H1 (cell line): ENCODE measurements at regions not wholly inside any gene's neighbourhood (a gene's known extent, or its start where the extent isn't known, plus 50 kb on each side); places are given as distances from the start of the nearest gene placed in this dataset.

Source experiments
- CTCF ChIA-PET: fragments of 300-600 bp; sonication (Branson Sonifier 250); formaldehyde crosslinking; loops from one replicate; lab custom pipeline; 2021; ENCODE audit not compliant: partially characterized antibody; lab: Charles Lee
- POLR2A ChIA-PET: fragments of 300-600 bp; sonication (Branson Sonifier 250); formaldehyde crosslinking; loops from one replicate; lab custom pipeline; 2021; ENCODE audit warnings: inconsistent platforms; ENCODE audit not compliant: partially characterized antibody; lab: Charles Lee
- DNase-seq, 2 experiments: peaks; one replicate each; pipeline versions ENCODE4 v3.0.0 to v3.0.0-alpha.2; 2010 to 2022; ENCODE audit warnings: low spot score in 2 of 2, low read depth in 1 of 2, mixed read lengths in 1 of 2
- FAIRE-seq: peaks from 2 replicates; lab custom pipeline; 2011; peaks lifted over from hg19 to GRCh38; lab: Jason Lieb, UNC
- H2AFZ ChIP-seq: 2 replicates; pipeline ENCODE4 v1.8.1; 2012; ENCODE audit warnings: low read length, inconsistent platforms
- H2AK5ac ChIP-seq: 2 replicates; pipeline ENCODE4 v1.6.1; 2013; ENCODE audit warnings: low read depth, low read length
- H2BK120ac ChIP-seq: replicated peaks from 2 replicates; pipeline ENCODE3; 2013; ENCODE audit warnings: low read depth, low read length, inconsistent platforms
- H2BK12ac ChIP-seq: 2 replicates; pipeline ENCODE4 v1.6.1; 2013; ENCODE audit warnings: low read depth, low read length
- H2BK15ac ChIP-seq: 2 replicates; pipeline ENCODE4 v1.6.1; 2013; ENCODE audit warnings: low read length
- H2BK20ac ChIP-seq: 2 replicates; pipeline ENCODE4 v1.6.1; 2013; ENCODE audit warnings: low read length
- H2BK5ac ChIP-seq: 2 replicates; pipeline ENCODE4 v1.6.1; 2013; ENCODE audit warnings: low read depth, low read length
- H3K14ac ChIP-seq: 2 replicates; pipeline ENCODE4 v1.6.1; 2013; ENCODE audit warnings: inconsistent platforms; ENCODE audit not compliant: insufficient read length
- H3K18ac ChIP-seq: 2 replicates; pipeline ENCODE4 v1.6.1; 2013; ENCODE audit warnings: low read length; ENCODE audit errors: extremely low read depth
- H3K23ac ChIP-seq: 2 replicates; pipeline ENCODE4 v1.6.1; 2013; ENCODE audit warnings: inconsistent platforms; ENCODE audit not compliant: insufficient read length
- H3K23me2 ChIP-seq: 2 replicates; pipeline ENCODE4 v1.6.1; 2013; ENCODE audit warnings: low read depth, low read length
- H3K27ac ChIP-seq: 2 replicates; pipeline ENCODE4 v1.6.1; 2011; ENCODE audit warnings: low read depth, low read length, inconsistent platforms
- H3K27me3 ChIP-seq, 4 experiments: replicated peaks in 1 of 4; 1 replicate in 1 of 4; 2 replicates in 3 of 4; pipeline versions ENCODE4 v1.6.1 to v1.8.1; 2011 to 2013; ENCODE audit warnings: low read length in 3 of 4, mild to moderate bottlenecking in 3 of 4, inconsistent platforms in 2 of 4, mixed read lengths in 2 of 4, moderate library complexity in 1 of 4; ENCODE audit not compliant: control insufficient read depth in 3 of 4, insufficient read depth in 3 of 4; ENCODE audit errors: extremely low read depth in 1 of 4
- H3K36me3 ChIP-seq, 4 experiments: 2 replicates each; pipeline versions ENCODE4 v1.6.1 to v1.8.1; 2011 to 2013; ENCODE audit warnings: mild to moderate bottlenecking in 4 of 4, low read length in 3 of 4, moderate library complexity in 2 of 4, control low read depth in 1 of 4, inconsistent platforms in 1 of 4; ENCODE audit not compliant: insufficient read depth in 4 of 4, control insufficient read depth in 2 of 4
- H3K4ac ChIP-seq: replicated peaks from 2 replicates; pipeline ENCODE3; 2013; ENCODE audit warnings: low read length, low read depth, mixed read lengths, inconsistent platforms; ENCODE audit not compliant: insufficient read length
- H3K4me1 ChIP-seq, 4 experiments: replicated peaks in 1 of 4; 1 replicate in 1 of 4; 2 replicates in 3 of 4; pipeline versions ENCODE4 v1.6.1 to v1.8.1; 2011 to 2013; ENCODE audit warnings: low read length in 3 of 4, inconsistent platforms in 2 of 4, mixed read lengths in 1 of 4; ENCODE audit not compliant: insufficient read depth in 4 of 4, control insufficient read depth in 3 of 4
- H3K4me2 ChIP-seq, 2 experiments: 2 replicates each; pipeline versions ENCODE4 v1.6.1 to v1.8.1; 2011 to 2013; ENCODE audit warnings: low read depth in 2 of 2, low read length in 2 of 2, control low read depth in 1 of 2, inconsistent platforms in 1 of 2, mild to moderate bottlenecking in 1 of 2; ENCODE audit not compliant: insufficient read depth in 1 of 2
- H3K4me3 ChIP-seq, 4 experiments: fragments of 200-600, 300-600 bp in 1 of 4; sonication (generic), shearing (Covaris generic), sonication (Bioruptor Twin) in 1 of 4; 2 replicates each; pipeline versions ENCODE4 v1.5.1 to v1.8.1; 2011 to 2016; ENCODE audit warnings: low read length in 4 of 4, low read depth in 3 of 4, control low read depth in 2 of 4, inconsistent platforms in 2 of 4, mild to moderate bottlenecking in 2 of 4, mixed read lengths in 1 of 4, moderate library complexity in 1 of 4; ENCODE audit not compliant: insufficient read depth in 2 of 4; ENCODE audit errors: extremely low read depth in 1 of 4
- H3K56ac ChIP-seq: replicated peaks from 2 replicates; pipeline ENCODE3; 2013; ENCODE audit warnings: low read depth, mild to moderate bottlenecking, mixed read lengths, low read length, inconsistent platforms; ENCODE audit not compliant: insufficient read length
- H3K79me1 ChIP-seq: 2 replicates; pipeline ENCODE4 v1.6.1; 2013; ENCODE audit warnings: low read depth, low read length, control low read depth
- H3K79me2 ChIP-seq, 2 experiments: 2 replicates each; pipeline versions ENCODE4 v1.6.1 to v1.8.1; 2012 to 2013; ENCODE audit warnings: low read length in 2 of 2, mild to moderate bottlenecking in 2 of 2, inconsistent platforms in 1 of 2; ENCODE audit not compliant: insufficient read depth in 2 of 2, control insufficient read depth in 1 of 2
- H3K9ac ChIP-seq, 4 experiments: replicated peaks in 1 of 4; 1 replicate in 1 of 4; 2 replicates in 3 of 4; pipeline versions ENCODE4 v1.6.1 to v1.8.1; 2011 to 2013; ENCODE audit warnings: low read depth in 3 of 4, low read length in 3 of 4, control low read depth in 2 of 4, mild to moderate bottlenecking in 2 of 4, moderate library complexity in 2 of 4, inconsistent platforms in 1 of 4; ENCODE audit errors: extremely low read depth in 1 of 4
- H3K9me3 ChIP-seq, 2 experiments: 2 replicates each; pipeline versions ENCODE4 v1.6.1 to v1.8.1; 2012 to 2013; ENCODE audit warnings: mild to moderate bottlenecking in 2 of 2, moderate library complexity in 2 of 2, control low read depth in 1 of 2, inconsistent platforms in 1 of 2, low read depth in 1 of 2, low read length in 1 of 2, mixed read lengths in 1 of 2; ENCODE audit not compliant: insufficient read depth in 2 of 2
- H4K20me1 ChIP-seq, 2 experiments: replicated peaks in 1 of 2; 2 replicates each; pipeline versions ENCODE3 to v1.8.1; 2011 to 2013; ENCODE audit warnings: inconsistent platforms in 2 of 2, low read length in 2 of 2, mild to moderate bottlenecking in 1 of 2; ENCODE audit not compliant: insufficient read depth in 2 of 2, control insufficient read depth in 1 of 2
- H4K5ac ChIP-seq: 2 replicates; pipeline ENCODE4 v1.6.1; 2013; ENCODE audit warnings: low read length, low read depth, mixed read lengths, inconsistent platforms; ENCODE audit not compliant: insufficient read length
- H4K8ac ChIP-seq: 2 replicates; pipeline ENCODE4 v1.8.0; 2013; ENCODE audit warnings: mild to moderate bottlenecking, moderate library complexity, low read length, inconsistent platforms; ENCODE audit not compliant: insufficient read depth; ENCODE audit errors: extremely low read depth
- H4K91ac ChIP-seq: replicated peaks from 2 replicates; pipeline ENCODE3; 2013; ENCODE audit warnings: low read length, mixed read lengths, inconsistent platforms; ENCODE audit not compliant: insufficient read length
- ASH2L ChIP-seq: fragments of 200-600, 300-600 bp; sonication (generic); IDR thresholded peaks from one replicate; pipeline ENCODE4 v1.7.1; 2017; ENCODE audit warnings: low read length
- CREB1 ChIP-seq: IDR thresholded peaks from 2 replicates; pipeline ENCODE4 v1.6.1; 2012; ENCODE audit warnings: inconsistent platforms
- EZH2 ChIP-seq: fragments of 200-600 bp; sonication (generic); IDR thresholded peaks from 2 replicates; pipeline ENCODE4 v1.7.1; 2012; ENCODE audit warnings: low read depth, mild to moderate bottlenecking, moderate library complexity, low read length, inconsistent platforms; ENCODE audit not compliant: severe bottlenecking
- GTF2F1 ChIP-seq: IDR thresholded peaks from 2 replicates; pipeline ENCODE4 v1.6.1; 2012; ENCODE audit warnings: low read depth, low read length, improper control_type of control experiment, borderline replicate concordance
- JUND ChIP-seq: IDR thresholded peaks from 2 replicates; pipeline ENCODE4 v1.6.1; 2011; ENCODE audit warnings: mild to moderate bottlenecking, improper control_type of control experiment, low read length
- KDM4A ChIP-seq: IDR thresholded peaks from one replicate; pipeline ENCODE4 v1.7.1; 2012; ENCODE audit warnings: low read depth, mild to moderate bottlenecking, moderate library complexity, low read length, inconsistent platforms; ENCODE audit not compliant: severe bottlenecking
- MAFK ChIP-seq: IDR thresholded peaks from 2 replicates; pipeline ENCODE4 v1.6.1; 2012; ENCODE audit warnings: low read depth, mild to moderate bottlenecking, improper control_type of control experiment, low read length
- POLR2AphosphoS5 ChIP-seq: IDR thresholded peaks from 2 replicates; pipeline ENCODE4 v1.6.1; 2011; ENCODE audit warnings: low read depth, low read length
- POU5F1 ChIP-seq: IDR thresholded peaks from 2 replicates; pipeline ENCODE4 v1.6.1; 2011; ENCODE audit warnings: low read depth, mild to moderate bottlenecking, low read length, moderate library complexity
- SIN3A ChIP-seq, 2 experiments: IDR thresholded peaks in 1 of 2; conservative IDR thresholded peaks in 1 of 2; 2 replicates each; pipeline ENCODE4 v1.6.1; 2011 to 2012; ENCODE audit warnings: low read length in 2 of 2, improper control_type of control experiment in 1 of 2, low read depth in 1 of 2, mild to moderate bottlenecking in 1 of 2
- SP4 ChIP-seq: IDR thresholded peaks from 2 replicates; pipeline ENCODE4 v1.6.1; 2012; ENCODE audit warnings: low read length, inconsistent platforms
- SUZ12 ChIP-seq: fragments of 200-600 bp; sonication (generic); IDR thresholded peaks from 2 replicates; pipeline ENCODE4 v1.6.1; 2012; ENCODE audit warnings: mild to moderate bottlenecking, inconsistent platforms, low read length, moderate library complexity, mixed read lengths
- ZNF274 ChIP-seq: IDR thresholded peaks from 2 replicates; pipeline ENCODE4 v1.7.0; 2012; ENCODE audit warnings: low read length, borderline replicate concordance; ENCODE audit errors: extremely low read depth
- WGBS, 2 experiments: shearing (Covaris generic) in 1 of 2; methylation state at CpG; one replicate each; pipeline versions ENCODE4 v1.1.6 to v1.1.7; 2013 to 2015; ENCODE audit warnings: low lambda C conversion rate in 2 of 2, mixed read lengths in 2 of 2, inconsistent platforms in 1 of 2, low coverage in 1 of 2, missing lambda C conversion rate in 1 of 2; ENCODE audit not compliant: insufficient replicate concordance in 2 of 2, insufficient coverage in 1 of 2, insufficient read length in 1 of 2; ENCODE audit errors: extremely low coverage in 1 of 2, missing lambda C conversion rate in 1 of 2; 5-methylcytosine and 5-hydroxymethylcytosine counted together
- TF ChIP-seq, protein P1 (sequence below): IDR thresholded peaks from 2 replicates; pipeline ENCODE4 v1.6.1; 2012; ENCODE audit warnings: low read length, inconsistent platforms

DNA sequence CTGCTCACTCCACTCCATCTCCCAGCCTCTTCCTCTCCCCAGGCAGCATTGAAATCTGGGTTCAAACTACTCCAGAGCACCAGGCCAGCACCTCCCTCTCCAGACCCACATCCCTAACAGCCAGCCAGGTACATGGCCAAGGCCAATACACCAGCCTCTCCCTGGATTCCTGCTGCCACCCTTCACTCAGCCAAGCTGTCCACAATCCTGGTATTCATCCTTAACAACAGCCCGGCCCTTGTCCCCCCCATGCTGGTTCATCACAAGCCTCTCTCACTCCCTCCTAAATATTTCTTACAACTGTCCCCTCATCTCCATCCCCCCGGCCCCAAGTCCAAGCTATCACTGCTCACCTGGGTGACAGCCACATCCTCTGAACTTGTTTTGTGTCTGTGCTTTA is 129.9 kb upstream of the HAAO start:
- Histone ChIP-seq H3K56ac (no peak overlapping the region), H3K36me3 (no peaks in the 10 kb centered on the region), H4K8ac (0 out of 2 replicates have a peak overlapping the region, but pooled peaks have one; percentile 19), H3K4me1 (peaks cover 14 to 30% (median 20%) of the 10 kb centered on the region in 4 experiments), H4K5ac (no peak overlapping the region), H3K9me3 (no peaks in the 10 kb centered on the region), H2AK5ac (no peak overlapping the region), H3K27ac (no peak overlapping the region), H2BK120ac (no peak overlapping the region), H2BK20ac (no peak overlapping the region), H3K79me1 (no peaks in the 10 kb centered on the region), H3K27me3 (no peaks in the 10 kb centered on the region), H2BK5ac (no peak overlapping the region), H3K9ac (no peak overlapping the region), H3K14ac (no peak overlapping the region), H3K18ac (no peak overlapping the region), H2BK15ac (0 out of 2 replicates have a peak overlapping the region, but pooled peaks have one; percentile 2), H2BK12ac (no peak overlapping the region), H3K4me2 (no peak overlapping the region), H3K23ac (no peak overlapping the region), H3K4ac (no peak overlapping the region), H3K23me2 (no peaks in the 10 kb centered on the region), H4K20me1 (no peaks in the 10 kb centered on the region), H3K79me2 (no peaks in the 10 kb centered on the region), H4K91ac (no peak overlapping the region), H3K4me3 (no peak overlapping the region), H2AFZ (no peak overlapping the region)
- CTCF ChIA-PET, result interaction anchor here (0.7 to 9.9 kb wide), 7 partner anchors 9 to 562 kb away, joined by 3 to 69 read pairs (median 3); no protein-coding TSS in a partner anchor
- WGBS, 2 experiments, result 87% methylated on average over 2 of the region's 2 CpGs; no CpG with 5 or more reads in 1 of the 2 experiments
- no peak for FAIRE-seq
- no peak for DNase-seq
- POLR2A ChIA-PET, result no interaction called here
- TF ChIP-seq ZNF274, result no peak
- no peak for TF ChIP-seq ASH2L
- TF ChIP-seq SIN3A (conservative IDR thresholded peaks at IDR 0.05 in 1 of 2, IDR thresholded peaks at IDR 0.05 in 1 of 2; ENCODE audit: low read depth in 1 of 2, low read length in 2 of 2), result no peak
- no peak for TF ChIP-seq EZH2
- no peak for TF ChIP-seq KDM4A
- TF ChIP-seq MAFK, result no peak
- TF ChIP-seq CREB1, result no peak
- no peak for TF ChIP-seq SUZ12
- no peak for TF ChIP-seq POLR2AphosphoS5
- no peak for TF ChIP-seq POU5F1
- TF ChIP-seq JUND, result no peak
- TF ChIP-seq SP4, result no peak
- TF ChIP-seq GTF2F1, result no peak
- TF ChIP-seq, protein P1, sequence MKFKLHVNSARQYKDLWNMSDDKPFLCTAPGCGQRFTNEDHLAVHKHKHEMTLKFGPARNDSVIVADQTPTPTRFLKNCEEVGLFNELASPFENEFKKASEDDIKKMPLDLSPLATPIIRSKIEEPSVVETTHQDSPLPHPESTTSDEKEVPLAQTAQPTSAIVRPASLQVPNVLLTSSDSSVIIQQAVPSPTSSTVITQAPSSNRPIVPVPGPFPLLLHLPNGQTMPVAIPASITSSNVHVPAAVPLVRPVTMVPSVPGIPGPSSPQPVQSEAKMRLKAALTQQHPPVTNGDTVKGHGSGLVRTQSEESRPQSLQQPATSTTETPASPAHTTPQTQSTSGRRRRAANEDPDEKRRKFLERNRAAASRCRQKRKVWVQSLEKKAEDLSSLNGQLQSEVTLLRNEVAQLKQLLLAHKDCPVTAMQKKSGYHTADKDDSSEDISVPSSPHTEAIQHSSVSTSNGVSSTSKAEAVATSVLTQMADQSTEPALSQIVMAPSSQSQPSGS, result no peak
